ENCODE measurements at regions not wholly inside any gene's neighbourhood (a gene's known extent, or its start where the extent isn't known, plus 50 kb on each side); places are given as distances from the start of the nearest gene placed in this dataset.

DNA sequence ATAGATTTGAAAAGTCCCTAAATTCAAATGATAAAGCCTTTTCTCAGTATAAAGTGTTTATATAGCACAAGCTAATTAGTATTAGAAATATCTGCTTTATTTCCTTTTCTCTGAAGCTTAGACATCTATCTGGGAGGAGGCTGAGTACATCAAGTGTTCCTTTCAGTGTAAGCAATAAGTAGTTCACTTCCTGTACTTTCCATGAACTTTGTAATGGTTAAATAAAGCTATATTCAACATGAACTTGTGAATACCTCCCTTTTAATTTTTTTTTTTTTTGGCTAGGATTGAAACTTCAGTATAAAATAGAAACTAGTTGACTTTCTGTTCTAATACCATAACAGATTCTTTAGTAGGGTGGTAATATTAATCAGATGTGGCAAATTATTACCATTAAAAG is 190.9 kb downstream of the CENPW start:
- TF ChIP-seq POLR2A (IDR thresholded peaks at IDR 0.05; ENCODE audit: low read depth) (no peak), POLR2AphosphoS5 (IDR thresholded peaks at IDR 0.05) (no peak)
- TF ChIP-seq, protein P1, sequence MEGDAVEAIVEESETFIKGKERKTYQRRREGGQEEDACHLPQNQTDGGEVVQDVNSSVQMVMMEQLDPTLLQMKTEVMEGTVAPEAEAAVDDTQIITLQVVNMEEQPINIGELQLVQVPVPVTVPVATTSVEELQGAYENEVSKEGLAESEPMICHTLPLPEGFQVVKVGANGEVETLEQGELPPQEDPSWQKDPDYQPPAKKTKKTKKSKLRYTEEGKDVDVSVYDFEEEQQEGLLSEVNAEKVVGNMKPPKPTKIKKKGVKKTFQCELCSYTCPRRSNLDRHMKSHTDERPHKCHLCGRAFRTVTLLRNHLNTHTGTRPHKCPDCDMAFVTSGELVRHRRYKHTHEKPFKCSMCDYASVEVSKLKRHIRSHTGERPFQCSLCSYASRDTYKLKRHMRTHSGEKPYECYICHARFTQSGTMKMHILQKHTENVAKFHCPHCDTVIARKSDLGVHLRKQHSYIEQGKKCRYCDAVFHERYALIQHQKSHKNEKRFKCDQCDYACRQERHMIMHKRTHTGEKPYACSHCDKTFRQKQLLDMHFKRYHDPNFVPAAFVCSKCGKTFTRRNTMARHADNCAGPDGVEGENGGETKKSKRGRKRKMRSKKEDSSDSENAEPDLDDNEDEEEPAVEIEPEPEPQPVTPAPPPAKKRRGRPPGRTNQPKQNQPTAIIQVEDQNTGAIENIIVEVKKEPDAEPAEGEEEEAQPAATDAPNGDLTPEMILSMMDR (IDR thresholded peaks at IDR 0.05), result no peak
